DND-41 (cell line): ENCODE measurements at regions not wholly inside any gene's neighbourhood (a gene's known extent, or its start where the extent isn't known, plus 50 kb on each side); places are given as distances from the start of the nearest gene placed in this dataset.

ENCODE experiments used
- CTCF ChIP-seq: IDR thresholded peaks from 2 replicates; pipeline ENCODE4 v1.5.1; 2012; ENCODE audit warnings: borderline replicate concordance, low read length, moderate library complexity, mild to moderate bottlenecking; ENCODE audit not compliant: poor library complexity, severe bottlenecking; ENCODE audit errors: extremely low read depth
- EZH2 ChIP-seq: IDR thresholded peaks from 3 replicates; pipeline ENCODE4 v1.6.1; 2012; ENCODE audit warnings: borderline replicate concordance, low read depth, mild to moderate bottlenecking, moderate library complexity, low read length, inconsistent platforms; ENCODE audit not compliant: severe bottlenecking

- TF ChIP-seq CTCF = no peak
- TF ChIP-seq EZH2 = no peak
Observed at GRCh38 chr5:96605144-96605837, 56.9 kb upstream of the CAST start.
